Middle frontal gyrus (tissue), 1 donor: ENCODE measurements at regions not wholly inside any gene's neighbourhood (a gene's known extent, or its start where the extent isn't known, plus 50 kb on each side); places are given as distances from the start of the nearest gene placed in this dataset.

Experiments
- DNase-seq: peaks from one replicate; pipeline ENCODE4 v3.0.0-alpha.2; 2015; ENCODE audit warnings: low spot score; ENCODE audit errors: extremely low spot score

DNA sequence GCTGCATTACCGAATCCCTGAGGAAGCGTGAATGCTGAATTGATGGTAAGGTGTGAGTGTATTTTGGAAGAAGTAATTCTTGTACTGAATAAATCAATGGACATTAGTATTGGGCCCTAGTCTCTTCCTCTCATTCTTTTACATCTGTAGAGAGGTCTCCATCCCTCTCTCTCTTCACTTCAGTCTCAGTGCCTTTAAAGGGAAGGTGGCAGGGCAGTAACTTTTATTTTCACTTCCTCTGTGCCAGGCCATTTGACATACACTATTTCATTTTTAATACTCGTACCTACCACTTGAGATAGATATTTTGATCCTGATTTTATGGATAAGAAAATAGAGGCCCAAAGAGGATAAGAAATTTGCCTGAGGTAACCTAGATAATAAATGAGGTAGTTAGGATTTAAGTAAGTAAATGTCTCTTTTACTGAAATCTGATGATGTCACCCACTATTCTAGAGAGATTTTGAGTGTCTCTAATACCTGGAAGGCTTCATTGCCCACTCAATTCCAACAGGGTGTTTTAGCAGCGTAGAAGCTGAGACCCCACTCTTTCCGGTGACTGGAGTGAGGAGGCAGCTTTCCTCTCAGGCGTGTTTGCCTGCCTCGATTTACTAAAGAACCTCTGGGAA is 177.9 kb upstream of the PRICKLE1 start:
- no peak for DNase-seq

DNA sequence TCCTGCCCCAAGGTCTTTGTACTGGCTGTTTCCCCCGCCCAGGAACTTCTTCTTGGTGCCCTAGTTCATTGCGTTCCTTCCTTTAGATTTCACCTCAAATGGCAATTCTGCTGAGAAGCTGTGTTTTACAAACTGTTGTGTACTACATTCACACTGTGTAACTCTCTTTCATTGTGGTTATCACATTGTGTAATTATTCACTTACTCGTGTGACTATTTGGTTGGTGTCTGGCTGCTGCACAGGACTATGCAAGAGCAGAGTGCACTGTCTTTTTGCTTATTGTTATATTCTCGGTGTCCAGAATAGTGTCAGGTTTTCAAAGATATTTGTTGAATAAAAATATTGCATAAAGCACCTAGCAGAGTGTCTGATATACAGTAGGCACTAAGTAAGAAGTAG is 177.2 kb upstream of the PRICKLE1 start:
- DNase-seq: no peak

DNA sequence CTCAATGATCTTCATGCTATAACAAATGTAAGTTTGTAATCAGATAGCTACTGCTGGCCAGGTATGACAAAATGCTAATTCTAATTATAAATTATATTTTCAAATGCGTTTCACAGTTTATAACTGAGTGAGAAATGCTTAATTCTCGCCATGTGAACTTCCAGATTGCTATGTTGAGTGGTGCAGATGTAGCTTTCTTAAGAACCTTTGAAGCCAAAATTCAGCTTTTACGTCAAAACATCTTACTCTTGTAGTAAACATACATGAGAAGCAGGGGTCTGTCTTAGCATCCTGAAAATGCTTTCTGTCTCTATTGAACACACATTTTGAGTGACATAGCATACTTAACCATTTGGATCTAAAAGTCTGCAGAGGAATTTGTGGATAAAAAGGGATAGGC is 176.5 kb upstream of the PRICKLE1 start:
- no peak for DNase-seq

DNA sequence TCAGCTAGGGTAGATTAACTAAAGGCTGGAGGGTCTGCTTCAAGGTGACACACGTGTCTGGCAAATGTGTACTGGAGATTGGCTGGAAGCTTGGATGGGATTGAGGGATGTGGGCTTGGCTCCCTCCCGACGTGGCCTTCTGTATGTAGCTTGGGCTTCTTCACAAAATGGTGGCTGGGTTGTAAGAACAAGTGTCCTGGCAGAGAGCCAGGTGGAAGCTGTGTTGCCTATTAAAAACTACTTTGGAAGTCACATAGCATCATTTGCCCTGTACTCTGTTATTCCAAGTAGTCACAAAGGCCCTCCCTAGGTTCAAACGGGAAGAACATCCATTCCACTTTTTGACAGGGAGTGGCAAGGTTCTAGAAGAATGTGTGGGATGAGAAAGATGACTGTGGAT is 174.1 kb upstream of the PRICKLE1 start:
- DNase-seq: no peak

DNA sequence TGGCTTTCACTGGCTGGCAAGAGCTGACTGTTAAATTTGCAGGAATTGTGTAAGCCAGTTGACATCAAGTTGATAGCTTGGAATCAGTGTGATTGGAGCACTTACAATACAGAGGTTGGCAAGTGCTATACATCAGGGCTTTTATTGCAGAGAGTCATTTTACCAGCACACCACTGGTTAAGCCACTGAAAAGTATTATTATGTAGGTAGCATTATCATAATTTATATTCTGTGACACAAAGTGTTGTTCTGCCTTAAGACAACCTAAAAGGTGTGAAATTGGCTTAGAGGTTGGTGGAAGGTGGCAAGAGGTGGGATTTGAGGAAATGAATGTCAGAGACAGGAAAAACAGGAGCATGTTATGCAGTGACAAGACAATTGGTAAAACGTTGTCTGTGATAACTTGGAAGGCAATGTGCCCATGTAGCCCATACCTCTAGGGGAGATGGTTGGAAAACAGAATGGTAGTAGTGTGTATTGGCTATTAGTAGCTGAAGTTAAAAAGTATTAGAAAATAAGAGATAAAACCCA is 172.9 kb upstream of the PRICKLE1 start:
- no peak for DNase-seq

DNA sequence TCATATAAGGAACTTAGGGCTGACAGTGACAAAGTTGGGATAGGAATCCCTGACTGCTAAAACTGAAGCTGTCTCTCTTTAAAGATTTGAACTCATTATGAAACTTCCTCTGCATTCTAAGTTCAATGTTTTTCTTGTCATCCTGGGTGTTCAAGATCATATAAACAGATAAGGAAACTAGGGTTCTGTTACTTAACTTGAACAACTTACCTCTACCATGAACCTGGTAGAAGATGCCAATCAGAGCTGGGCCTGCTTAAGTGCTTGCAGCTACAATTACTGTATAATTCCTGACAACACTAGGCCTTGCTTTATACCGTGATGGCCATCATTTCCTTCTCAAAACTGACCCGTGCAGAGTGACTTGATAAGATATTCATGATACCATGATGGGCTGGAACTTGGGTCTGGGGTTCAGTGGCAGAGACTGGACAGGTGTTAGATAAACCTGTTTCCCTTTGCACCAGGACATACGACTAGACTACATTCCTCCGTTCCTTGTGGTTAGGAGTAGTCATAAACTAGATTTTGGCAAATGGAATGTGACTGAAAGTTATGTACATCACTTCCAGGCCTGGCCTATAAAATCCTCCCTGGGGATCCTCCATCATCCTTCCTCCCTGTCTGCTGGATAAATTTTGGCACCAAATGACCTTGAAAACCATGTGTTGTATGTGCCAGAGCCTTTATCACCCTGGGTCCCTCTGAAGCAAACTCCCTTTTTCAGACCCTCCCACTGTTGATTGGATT is 172.2 kb upstream of the PRICKLE1 start:
- no peak for DNase-seq

DNA sequence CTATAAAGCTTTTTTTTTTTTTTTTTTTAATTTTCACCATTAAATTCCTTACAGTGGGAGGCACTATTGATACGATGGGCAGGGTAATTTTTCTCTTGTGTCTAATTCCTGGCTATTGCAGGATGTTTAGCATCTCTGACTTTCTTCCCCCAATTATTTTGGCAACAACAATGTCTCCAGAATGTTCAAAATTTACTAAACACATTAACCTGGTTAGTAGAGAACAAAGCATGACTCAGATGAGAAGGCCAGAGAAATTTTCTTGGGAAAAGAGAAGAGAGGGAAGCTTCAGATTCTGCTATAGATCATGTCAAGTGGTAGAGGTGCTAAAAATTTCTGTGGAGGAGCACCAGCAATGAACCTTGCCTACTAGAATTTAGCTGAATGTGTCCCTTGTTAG is 171.5 kb upstream of the PRICKLE1 start:
- DNase-seq: no peak

DNA sequence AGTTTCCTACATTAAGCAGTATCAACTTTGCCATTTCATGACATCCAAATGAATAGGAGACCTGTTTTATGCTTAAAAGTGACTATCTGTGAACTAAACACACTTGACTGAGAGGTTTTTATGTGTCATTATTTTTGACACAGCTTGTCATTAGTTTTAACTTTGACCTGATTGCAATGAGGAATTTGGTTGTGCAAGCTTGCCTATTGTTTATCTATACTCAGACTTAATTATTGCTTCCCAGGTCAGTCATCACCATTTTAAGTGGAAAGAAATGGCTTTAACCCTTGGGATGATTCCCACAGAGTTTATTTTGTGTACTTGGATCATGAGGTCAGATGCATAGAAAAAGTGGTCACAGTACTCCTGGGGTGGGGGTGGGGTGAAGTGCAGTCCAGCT is 171.0 kb upstream of the PRICKLE1 start:
- DNase-seq: no peak

DNA sequence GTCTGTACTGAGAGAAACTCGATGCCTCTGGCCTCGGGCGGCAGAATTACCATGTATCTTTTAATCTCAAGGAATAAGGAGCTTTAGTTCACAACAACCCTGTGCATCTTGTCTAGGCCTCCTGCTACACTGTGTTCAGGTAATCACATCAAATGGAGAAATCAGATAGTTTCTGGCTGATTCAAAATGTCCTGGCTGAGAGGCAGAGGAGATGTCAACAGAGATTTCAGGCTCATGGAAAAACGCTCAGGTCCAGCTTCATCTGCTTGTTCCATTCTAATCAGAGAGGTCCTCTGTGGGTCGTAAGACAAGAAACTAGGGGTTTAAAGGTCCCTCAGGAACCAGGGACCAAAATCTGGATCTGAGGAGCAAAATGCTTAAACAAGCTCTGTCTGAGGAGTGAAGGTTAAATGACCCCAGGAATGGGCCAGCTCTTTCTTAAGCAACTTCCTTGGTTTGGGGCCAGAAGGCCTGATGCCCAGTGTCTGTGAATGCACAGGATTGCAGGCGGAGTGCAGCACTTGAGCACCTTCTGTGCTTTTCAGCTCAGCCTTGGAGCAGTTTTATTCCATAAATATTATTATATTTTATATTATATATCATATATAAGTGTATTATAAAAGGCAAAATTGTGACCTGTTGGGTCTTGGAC is 170.2 kb upstream of the PRICKLE1 start:
- DNase-seq: no peak

DNA sequence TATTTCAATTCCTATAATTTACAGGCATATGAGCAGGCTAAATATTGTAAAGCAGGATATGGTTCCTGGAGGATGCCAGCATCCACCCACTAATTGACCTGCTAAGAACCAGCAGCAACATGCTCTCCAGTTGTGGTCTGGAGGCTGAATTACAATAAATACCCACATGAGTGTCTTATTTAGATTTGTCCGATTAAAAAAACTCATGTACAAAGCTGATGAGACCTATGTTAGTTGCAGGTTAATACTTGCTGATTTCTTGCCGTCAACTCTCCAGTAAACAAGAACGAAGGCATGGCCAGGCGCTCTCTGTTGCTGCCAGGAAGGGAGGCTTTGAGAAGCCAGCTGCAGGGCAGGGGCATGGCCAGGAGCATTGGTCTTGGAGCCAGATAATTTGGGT is 169.3 kb upstream of the PRICKLE1 start:
- no peak for DNase-seq

DNA sequence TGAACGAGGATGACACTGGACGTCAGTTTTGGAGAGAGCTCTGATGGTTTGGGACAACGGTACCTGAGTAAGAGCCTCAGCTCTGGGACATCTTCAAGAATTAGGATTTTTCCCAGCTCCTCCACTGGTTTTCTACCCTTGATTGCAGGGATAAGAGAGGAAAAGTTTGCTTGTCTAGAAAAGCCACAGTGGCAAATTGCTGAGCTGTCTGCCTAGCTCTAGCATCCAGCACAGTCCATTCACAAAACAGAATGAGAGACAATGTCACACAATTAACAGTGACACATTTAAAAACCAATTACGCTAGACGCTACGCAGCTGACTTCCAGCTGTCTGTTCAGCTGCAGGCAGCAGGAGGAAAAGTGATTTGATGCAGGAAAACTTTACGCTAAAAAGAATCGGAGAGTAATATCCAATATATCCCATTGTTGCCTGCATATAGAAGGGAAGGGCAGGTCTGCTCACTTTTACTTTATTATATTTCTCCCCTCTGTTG is 168.1 kb upstream of the PRICKLE1 start:
- no peak for DNase-seq

DNA sequence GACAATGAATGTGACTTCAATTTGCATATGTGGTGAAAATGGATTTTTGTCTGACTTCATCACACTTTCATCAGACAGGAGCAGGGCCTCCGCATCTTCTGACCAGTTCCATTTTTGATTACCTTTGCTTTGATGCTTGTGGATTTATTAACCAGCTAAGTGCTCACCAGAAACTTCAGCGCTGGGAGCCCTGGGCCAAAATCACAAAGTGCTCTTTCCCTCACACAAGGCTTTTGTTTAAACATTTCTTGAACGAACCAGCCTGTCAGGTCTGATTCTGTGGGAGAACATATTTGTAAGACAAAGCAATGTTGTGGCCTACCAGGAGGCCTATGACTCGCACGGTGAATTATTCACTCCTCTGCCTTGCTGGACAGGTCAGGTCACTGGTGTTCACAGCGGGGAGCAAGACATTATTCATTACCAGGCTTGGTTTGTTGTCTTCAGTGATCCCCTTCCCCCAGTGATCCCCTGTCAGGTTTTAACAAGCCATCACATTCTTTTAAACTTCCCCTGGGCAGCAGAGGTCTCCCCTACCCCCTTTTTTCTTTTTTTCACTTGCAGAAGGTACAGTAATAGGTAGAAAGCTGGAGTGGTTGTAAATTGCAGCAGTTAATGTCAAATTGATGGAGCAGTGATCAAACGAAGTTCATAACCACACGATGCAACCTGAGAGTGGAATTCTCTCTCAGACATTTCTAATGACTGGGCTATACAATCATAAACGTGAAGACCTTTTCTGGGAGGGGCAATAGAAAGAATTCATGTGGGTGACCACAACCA is 167.5 kb upstream of the PRICKLE1 start:
- no peak for DNase-seq

DNA sequence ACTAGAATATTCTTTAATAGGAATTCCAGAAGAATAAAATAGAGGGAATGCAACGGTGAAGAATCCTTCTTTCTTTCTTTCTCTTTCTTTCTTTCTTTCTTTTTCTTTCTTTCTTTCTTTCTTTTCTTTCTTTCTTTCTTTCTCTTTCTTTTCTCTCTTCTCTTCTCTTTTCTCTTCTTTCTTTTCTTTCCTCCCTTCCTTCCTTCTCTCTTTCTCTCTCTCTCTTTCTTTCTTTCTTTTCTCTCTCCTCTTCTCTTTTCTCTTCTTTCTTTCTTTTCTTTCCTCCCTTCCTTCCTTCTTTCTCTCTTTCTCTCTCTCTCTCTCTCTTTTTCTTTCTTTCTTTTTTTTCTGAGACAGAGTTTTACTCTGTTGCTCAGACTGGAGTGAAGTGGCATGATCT is 160.8 kb upstream of the PRICKLE1 start:
- no peak for DNase-seq

DNA sequence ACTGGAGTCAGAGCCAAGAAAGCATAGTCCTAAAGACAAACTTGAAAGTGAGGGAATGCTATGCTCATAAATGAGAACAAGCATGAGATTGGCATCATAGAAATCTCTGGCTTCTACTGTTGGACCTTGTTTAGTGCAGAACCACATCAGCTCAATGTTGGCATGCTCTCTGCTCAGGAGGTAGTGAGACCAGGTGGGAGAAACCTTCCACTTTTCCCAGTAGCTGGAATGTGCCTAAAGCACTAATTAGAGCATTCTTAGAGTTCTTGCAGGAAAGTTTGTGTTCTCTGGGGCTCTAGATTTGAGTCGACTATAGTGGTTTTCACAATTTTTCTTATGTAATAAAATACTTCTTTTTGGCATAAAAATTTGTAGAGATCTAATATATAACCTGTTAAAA is 159.7 kb upstream of the PRICKLE1 start:
- no peak for DNase-seq

DNA sequence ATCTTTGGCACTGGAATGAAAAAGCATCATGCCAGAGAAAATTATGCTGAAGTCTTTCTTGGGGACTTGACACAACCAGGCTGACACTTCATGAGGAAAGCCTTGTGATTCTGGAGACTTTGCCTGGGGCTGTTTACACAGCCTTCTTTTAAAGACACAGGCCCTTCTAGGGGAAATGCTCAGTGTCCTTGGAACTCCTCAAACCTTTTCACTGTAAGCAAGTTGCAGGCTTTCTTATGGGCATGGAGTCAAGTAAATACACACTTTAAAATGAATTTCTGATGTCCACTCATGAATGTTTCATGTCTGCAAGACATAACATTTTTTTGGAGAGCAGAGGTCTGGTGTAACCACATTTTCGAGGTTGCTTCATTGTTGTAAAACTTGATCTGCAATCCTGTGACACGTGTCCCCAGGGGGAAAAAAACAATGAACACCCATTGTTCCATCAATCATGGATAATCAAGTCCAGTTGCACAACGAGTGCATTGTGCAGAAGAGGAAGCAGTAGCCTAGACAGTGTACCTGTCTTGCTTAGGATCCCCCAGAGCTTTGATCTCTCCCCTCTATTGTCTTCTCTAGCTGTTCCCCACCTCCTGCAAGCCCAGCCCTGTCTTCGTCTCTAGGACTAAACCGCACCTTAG is 155.1 kb upstream of the PRICKLE1 start:
- DNase-seq: no peak

DNA sequence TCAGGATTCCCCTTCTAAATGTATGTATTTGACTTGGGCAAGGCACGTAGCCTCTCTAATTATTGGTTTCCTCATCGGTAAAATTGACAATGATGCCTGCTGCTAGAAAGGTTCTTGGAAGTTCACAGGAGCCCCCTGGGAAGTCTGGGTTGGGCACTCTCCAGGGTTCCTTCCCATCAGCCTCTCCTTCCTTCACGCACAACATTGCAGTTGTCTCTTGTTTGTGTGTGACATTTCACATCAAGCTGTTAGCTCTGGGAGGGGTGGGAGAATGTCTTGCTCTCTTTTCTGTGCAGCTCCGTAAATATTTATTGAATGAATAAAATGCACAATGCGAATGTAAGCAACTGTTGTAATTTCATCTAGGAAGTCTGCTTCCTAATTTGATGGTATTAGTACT is 153.2 kb upstream of the PRICKLE1 start:
- no peak for DNase-seq

DNA sequence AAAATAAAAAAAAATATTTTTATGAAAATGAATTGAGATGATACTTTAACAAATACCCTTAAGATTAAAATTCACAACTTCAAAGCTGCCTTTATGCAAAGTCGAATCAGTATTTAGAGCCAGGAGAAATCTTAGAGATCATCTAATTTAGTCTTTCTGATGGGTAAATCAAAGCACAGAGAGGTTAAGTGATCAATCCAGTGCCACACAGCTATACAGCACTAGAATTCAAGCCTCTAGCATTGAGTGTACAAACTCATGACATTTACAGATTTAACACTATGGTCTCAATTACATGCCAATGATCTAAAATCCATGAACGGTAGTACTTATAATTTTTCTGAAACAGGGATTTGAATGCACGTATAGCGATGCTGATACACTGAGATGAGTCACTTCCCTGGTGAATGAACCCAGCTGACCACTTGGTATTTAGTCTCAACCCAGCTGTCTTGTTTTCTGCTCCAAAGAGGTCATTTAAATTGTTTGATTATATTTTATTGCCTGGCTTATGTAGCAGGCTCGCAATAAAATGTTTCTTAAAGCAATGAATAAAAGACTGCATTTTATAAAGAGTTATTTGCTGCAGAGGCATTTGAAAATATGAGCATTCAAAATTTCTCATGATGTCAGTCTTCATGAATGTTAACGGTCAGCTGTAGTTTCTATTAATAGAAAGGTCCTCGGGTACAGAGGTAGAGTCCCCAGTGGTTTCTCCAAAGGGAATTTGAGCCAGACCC is 152.4 kb upstream of the PRICKLE1 start:
- DNase-seq: no peak

DNA sequence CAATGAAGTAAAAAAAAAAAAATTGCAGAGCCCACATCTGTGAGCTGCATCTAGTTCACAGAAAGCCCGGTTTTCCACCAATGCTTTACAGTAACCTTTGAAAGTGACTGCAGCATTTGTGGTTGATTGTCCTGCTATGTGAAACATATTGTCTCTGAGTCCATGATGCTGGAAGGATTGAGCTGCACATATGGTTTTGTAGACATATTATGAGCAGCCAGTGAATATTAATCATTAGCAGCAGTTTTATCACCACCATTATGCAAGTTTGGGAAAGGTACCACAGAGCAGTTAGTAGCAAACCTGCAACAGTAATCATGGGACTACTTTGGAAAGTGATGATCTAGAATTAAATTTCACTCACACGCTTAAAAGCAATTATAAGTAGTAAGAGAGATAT is 151.5 kb upstream of the PRICKLE1 start:
- DNase-seq: no peak

DNA sequence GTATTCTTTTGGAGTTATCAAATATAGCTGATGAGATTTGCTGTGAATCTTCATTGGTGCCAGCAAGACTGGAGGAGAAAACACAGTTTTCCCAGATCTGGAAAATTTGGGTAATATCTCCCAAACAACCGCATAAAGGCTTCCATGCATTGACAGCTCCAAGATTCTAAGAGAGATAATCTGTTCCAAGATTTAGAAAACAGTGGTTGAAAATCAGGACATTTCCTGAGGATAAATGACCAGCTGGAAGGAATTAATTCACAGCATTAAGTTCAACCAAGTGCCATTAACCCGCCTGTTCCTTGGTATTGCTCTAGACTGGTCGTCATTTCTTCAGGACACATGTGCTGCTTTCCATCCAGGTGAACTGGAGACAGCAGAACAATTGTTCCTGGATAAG is 147.9 kb upstream of the PRICKLE1 start:
- DNase-seq: no peak

DNA sequence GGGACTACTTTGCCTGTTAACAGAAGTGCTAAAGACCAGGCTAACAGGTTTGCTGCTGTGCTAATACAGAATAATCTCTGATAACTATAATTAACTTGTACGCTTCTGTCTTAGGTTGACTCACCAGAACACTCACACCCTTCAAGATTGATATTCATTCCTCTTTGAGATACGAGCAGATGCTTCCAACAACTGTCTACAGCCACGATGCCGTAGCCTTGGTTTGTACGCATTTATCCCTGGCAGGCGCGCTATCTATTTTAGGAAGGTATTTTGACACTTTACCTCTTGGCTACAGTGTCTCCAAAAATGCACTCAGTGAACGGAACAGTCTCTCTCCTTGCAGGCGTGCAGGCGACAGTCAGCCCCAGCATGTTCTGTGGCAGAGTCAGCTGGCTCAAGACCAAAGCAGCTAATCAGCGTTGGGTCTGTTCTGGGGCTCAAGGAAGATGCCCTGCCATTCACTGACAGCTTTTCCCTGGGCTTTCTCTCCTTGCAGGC is 146.4 kb upstream of the PRICKLE1 start:
- no peak for DNase-seq
